ENCODE measurements at regions not wholly inside any gene's neighbourhood (a gene's known extent, or its start where the extent isn't known, plus 50 kb on each side); places are given as distances from the start of the nearest gene placed in this dataset.

GRCh38 chr9:129232839-129233591 lies 55.0 kb upstream of the IER5L start (continued):
- TF ChIP-seq CHD7 (IDR thresholded peaks at IDR 0.05; ENCODE audit: insufficient replicate concordance, low read length) (no peak), SAP30 (IDR thresholded peaks at IDR 0.05; ENCODE audit: insufficient read depth, insufficient replicate concordance, low read length) (no peak), SP1 (IDR thresholded peaks at IDR 0.05; ENCODE audit: low read depth, low read length) (no peak), POLR2A (IDR thresholded peaks at IDR 0.05; ENCODE audit: control extremely low read depth in 1 of 2, low read depth in 2 of 2, low read length in 2 of 2) (no peak), RBBP5 (IDR thresholded peaks at IDR 0.05; ENCODE audit: borderline replicate concordance, low read depth, low read length) (no peak)
